ENCODE measurements at regions not wholly inside any gene's neighbourhood (a gene's known extent, or its start where the extent isn't known, plus 50 kb on each side); places are given as distances from the start of the nearest gene placed in this dataset.

DNA sequence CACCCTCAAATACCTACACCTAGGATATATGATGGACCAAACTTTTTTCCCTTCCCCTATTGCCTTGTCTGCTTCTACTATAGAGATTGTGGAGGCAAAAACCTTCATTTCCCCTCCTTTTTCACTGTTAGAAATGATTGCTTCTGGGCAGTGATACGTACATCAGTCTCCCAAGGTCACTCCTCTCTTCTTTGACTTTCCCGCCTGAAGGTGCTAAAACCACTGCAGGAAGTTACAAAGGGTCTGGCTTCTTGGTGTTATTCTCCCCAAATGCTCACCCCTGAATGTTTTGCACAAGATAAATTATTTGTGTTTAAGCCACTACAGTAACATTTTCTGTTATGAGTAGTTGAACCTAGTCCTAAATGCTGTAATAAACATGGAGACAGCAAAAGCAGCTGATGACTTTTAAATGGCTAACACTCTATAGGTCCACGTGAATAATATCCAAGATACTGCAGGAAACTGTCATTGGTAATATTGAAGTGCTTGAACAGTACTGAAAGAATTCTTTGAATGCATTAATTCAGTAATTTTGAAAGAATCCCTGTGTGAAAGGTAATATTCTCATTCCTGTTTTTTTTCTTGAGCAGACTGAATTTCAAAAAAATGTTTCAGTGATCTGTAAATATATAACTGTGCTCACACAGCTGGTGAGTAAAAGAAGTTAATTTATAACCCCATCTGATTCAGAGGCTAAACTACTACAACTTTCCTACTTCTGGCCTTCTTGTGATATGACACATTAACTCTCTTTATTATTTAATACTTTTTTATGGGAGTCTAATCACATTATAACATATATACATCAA lies 865.1 kb downstream of the EFNB2 start:
- TF ChIP-seq CREB1 (CRISPR knock-in tag; IDR thresholded peaks at IDR 0.05; ENCODE audit: low read depth) (no peak), ZNF331 (CRISPR knock-in tag; IDR thresholded peaks at IDR 0.05; ENCODE audit: low read depth) (no peak)
- TF ChIP-seq, protein P1, sequence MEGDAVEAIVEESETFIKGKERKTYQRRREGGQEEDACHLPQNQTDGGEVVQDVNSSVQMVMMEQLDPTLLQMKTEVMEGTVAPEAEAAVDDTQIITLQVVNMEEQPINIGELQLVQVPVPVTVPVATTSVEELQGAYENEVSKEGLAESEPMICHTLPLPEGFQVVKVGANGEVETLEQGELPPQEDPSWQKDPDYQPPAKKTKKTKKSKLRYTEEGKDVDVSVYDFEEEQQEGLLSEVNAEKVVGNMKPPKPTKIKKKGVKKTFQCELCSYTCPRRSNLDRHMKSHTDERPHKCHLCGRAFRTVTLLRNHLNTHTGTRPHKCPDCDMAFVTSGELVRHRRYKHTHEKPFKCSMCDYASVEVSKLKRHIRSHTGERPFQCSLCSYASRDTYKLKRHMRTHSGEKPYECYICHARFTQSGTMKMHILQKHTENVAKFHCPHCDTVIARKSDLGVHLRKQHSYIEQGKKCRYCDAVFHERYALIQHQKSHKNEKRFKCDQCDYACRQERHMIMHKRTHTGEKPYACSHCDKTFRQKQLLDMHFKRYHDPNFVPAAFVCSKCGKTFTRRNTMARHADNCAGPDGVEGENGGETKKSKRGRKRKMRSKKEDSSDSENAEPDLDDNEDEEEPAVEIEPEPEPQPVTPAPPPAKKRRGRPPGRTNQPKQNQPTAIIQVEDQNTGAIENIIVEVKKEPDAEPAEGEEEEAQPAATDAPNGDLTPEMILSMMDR (conservative IDR thresholded peaks at IDR 0.05; ENCODE audit: low read depth in 2 of 2) = no peak
- no peak for ATAC-seq

DNA sequence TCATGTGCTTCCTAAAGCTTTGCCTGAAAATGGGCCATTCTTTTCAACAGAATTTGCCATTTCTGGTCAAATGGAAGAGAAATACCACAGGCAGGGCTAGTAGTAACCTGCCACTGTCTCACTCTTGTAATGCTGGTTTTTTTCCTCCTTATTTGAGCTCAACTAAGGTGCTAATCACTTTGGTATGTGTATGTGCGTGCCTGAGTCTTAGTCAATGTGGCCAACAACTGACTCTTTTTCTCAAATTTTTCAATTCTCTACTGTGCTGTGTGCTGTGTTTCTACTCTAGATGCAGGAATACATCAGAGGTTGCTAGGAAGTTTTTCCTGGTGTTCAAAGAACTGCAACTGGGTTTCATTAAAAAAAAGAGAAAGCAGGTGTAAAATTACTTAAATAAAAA lies 870.2 kb downstream of the EFNB2 start:
- Mint-ChIP-seq H3K27me3 (ENCODE audit: insufficient read depth, low read depth, poor library complexity) (no peaks in the 10 kb centered on the region), H3K4me1 (no peaks in the 10 kb centered on the region), H3K36me3 (ENCODE audit: low read depth) (no peaks in the 10 kb centered on the region), H3K27ac (no peak overlapping the region), H3K4me3 (no peak overlapping the region), H3K9me3 (no peaks in the 10 kb centered on the region)
- no peak overlapping the region for H3K27ac ChIP-seq (ENCODE audit: low read depth)
- DNase-seq (ENCODE audit: low spot score) (no peak), ATAC-seq (no peak)
- no peaks in the 10 kb centered on the region for H3K4me1 ChIP-seq (ENCODE audit: insufficient read depth)
- no peak overlapping the region for H3K4me3 ChIP-seq
- H2AFZ ChIP-seq = no peak overlapping the region
- H4K20me1 ChIP-seq (replicated peaks; ENCODE audit: insufficient read depth) = no peaks in the 10 kb centered on the region
- H3K4me2 ChIP-seq = no peak overlapping the region
- H3K36me3 ChIP-seq (ENCODE audit: insufficient read depth) = no peaks in the 10 kb centered on the region
- no peaks in the 10 kb centered on the region for H3K27me3 ChIP-seq (ENCODE audit: insufficient read depth)
- H3K79me2 ChIP-seq (replicated peaks; ENCODE audit: insufficient read depth) = no peaks in the 10 kb centered on the region
- no peaks in the 10 kb centered on the region for H3F3A ChIP-seq (replicated peaks; ENCODE audit: low read depth)
- H3K9me2 ChIP-seq (ENCODE audit: insufficient read depth) = 0 out of 2 replicates have a peak, but pooled peaks cover 4% of the 10 kb centered on the region
- no peak for TF ChIP-seq STAT1 (IDR thresholded peaks at IDR 0.05; ENCODE audit: unreplicated experiment)
- no peak for TF ChIP-seq NANOG (IDR thresholded peaks at IDR 0.05; ENCODE audit: borderline replicate concordance)
- TF ChIP-seq ZNF114 (CRISPR knock-in tag; IDR thresholded peaks at IDR 0.05) = no peak
- TF ChIP-seq, protein P1 (conservative IDR thresholded peaks at IDR 0.05; ENCODE audit: low read depth in 2 of 2) = no peak
- TF ChIP-seq POLR2AphosphoS5 (IDR thresholded peaks at IDR 0.05; ENCODE audit: low read depth) = no peak
- TF ChIP-seq JUNB (IDR thresholded peaks at IDR 0.05; ENCODE audit: unreplicated experiment) = no peak
- TF ChIP-seq EZH2phosphoT487 (IDR thresholded peaks at IDR 0.05; ENCODE audit: unreplicated experiment) = no peak
- TF ChIP-seq, protein P2, sequence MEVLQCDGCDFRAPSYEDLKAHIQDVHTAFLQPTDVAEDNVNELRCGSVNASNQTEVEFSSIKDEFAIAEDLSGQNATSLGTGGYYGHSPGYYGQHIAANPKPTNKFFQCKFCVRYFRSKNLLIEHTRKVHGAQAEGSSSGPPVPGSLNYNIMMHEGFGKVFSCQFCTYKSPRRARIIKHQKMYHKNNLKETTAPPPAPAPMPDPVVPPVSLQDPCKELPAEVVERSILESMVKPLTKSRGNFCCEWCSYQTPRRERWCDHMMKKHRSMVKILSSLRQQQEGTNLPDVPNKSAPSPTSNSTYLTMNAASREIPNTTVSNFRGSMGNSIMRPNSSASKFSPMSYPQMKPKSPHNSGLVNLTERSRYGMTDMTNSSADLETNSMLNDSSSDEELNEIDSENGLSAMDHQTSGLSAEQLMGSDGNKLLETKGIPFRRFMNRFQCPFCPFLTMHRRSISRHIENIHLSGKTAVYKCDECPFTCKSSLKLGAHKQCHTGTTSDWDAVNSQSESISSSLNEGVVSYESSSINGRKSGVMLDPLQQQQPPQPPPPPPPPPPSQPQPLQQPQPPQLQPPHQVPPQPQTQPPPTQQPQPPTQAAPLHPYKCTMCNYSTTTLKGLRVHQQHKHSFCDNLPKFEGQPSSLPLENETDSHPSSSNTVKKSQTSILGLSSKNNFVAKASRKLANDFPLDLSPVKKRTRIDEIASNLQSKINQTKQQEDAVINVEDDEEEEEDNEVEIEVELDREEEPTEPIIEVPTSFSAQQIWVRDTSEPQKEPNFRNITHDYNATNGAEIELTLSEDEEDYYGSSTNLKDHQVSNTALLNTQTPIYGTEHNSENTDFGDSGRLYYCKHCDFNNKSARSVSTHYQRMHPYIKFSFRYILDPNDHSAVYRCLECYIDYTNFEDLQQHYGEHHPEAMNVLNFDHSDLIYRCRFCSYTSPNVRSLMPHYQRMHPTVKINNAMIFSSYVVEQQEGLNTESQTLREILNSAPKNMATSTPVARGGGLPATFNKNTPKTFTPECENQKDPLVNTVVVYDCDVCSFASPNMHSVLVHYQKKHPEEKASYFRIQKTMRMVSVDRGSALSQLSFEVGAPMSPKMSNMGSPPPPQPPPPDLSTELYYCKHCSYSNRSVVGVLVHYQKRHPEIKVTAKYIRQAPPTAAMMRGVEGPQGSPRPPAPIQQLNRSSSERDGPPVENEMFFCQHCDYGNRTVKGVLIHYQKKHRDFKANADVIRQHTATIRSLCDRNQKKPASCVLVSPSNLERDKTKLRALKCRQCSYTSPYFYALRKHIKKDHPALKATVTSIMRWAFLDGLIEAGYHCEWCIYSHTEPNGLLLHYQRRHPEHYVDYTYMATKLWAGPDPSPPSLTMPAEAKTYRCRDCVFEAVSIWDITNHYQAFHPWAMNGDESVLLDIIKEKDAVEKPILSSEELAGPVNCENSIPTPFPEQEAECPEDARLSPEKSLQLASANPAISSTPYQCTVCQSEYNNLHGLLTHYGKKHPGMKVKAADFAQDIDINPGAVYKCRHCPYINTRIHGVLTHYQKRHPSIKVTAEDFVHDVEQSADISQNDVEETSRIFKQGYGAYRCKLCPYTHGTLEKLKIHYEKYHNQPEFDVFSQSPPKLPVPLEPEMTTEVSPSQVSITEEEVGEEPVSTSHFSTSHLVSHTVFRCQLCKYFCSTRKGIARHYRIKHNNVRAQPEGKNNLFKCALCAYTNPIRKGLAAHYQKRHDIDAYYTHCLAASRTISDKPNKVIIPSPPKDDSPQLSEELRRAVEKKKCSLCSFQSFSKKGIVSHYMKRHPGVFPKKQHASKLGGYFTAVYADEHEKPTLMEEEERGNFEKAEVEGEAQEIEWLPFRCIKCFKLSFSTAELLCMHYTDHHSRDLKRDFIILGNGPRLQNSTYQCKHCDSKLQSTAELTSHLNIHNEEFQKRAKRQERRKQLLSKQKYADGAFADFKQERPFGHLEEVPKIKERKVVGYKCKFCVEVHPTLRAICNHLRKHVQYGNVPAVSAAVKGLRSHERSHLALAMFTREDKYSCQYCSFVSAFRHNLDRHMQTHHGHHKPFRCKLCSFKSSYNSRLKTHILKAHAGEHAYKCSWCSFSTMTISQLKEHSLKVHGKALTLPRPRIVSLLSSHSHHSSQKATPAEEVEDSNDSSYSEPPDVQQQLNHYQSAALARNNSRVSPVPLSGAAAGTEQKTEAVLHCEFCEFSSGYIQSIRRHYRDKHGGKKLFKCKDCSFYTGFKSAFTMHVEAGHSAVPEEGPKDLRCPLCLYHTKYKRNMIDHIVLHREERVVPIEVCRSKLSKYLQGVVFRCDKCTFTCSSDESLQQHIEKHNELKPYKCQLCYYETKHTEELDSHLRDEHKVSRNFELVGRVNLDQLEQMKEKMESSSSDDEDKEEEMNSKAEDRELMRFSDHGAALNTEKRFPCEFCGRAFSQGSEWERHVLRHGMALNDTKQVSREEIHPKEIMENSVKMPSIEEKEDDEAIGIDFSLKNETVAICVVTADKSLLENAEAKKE (CRISPR knock-in tag; IDR thresholded peaks at IDR 0.05) = no peak
- TF ChIP-seq ZNF331 (CRISPR knock-in tag; IDR thresholded peaks at IDR 0.05; ENCODE audit: low read depth) = no peak

More for the DNA sequence above, 865.1 kb downstream of the EFNB2 start:
- no peaks in the 10 kb centered on the region for H3K27me3 Mint-ChIP-seq (ENCODE audit: insufficient read depth, low read depth, poor library complexity)
- H3F3A ChIP-seq (replicated peaks; ENCODE audit: low read depth) = no peaks in the 10 kb centered on the region
- H3K36me3 ChIP-seq (ENCODE audit: insufficient read depth) = no peaks in the 10 kb centered on the region
- H3K36me3 Mint-ChIP-seq (ENCODE audit: low read depth) = no peaks in the 10 kb centered on the region
- H3K4me1 ChIP-seq (ENCODE audit: insufficient read depth) = no peaks in the 10 kb centered on the region
- no peak overlapping the region for H3K27ac Mint-ChIP-seq
- H3K27ac ChIP-seq (ENCODE audit: low read depth) = no peak overlapping the region
- no peaks in the 10 kb centered on the region for H3K9me3 Mint-ChIP-seq
- no peak overlapping the region for H3K4me3 Mint-ChIP-seq
- no peaks in the 10 kb centered on the region for H3K79me2 ChIP-seq (replicated peaks; ENCODE audit: insufficient read depth)
- no peak overlapping the region for H3K4me2 ChIP-seq
- no peak for DNase-seq (ENCODE audit: low spot score)
- no peak overlapping the region for H2AFZ ChIP-seq
- no peaks in the 10 kb centered on the region for H3K27me3 ChIP-seq (ENCODE audit: insufficient read depth)
- no peaks in the 10 kb centered on the region for H4K20me1 ChIP-seq (replicated peaks; ENCODE audit: insufficient read depth)
- H3K4me1 Mint-ChIP-seq = no peaks in the 10 kb centered on the region
- H3K4me3 ChIP-seq = no peak overlapping the region
- 0 out of 2 replicates have a peak, but pooled peaks cover 4% of the 10 kb centered on the region for H3K9me2 ChIP-seq (ENCODE audit: insufficient read depth)

All from GM23338 (cell line).